ENCODE measurements at regions not wholly inside any gene's neighbourhood (a gene's known extent, or its start where the extent isn't known, plus 50 kb on each side); places are given as distances from the start of the nearest gene placed in this dataset.

GRCh38 chr5:167104351-167104750 lies 1187.1 kb upstream of the WWC1 start:
- no peak overlapping the region for H3K9ac ChIP-seq (ENCODE audit: low read depth in 1 of 2, low read length in 2 of 2)
- H3K9me3 ChIP-seq (ENCODE audit: control insufficient read depth in 4 of 4, low read length in 3 of 4), result no peaks in the 10 kb centered on the region
- TF ChIP-seq TAF1 (conservative IDR thresholded peaks at IDR 0.05) (no peak), RXRA (IDR thresholded peaks at IDR 0.05) (no peak), MAX (IDR thresholded peaks at IDR 0.05) (no peak), GABPA (IDR thresholded peaks at IDR 0.05 in 1 of 2, conservative IDR thresholded peaks at IDR 0.05 in 1 of 2) (no peak), HNF4G (IDR thresholded peaks at IDR 0.05) (no peak), FOXA2 (IDR thresholded peaks at IDR 0.05) (no peak), RAD21 (IDR thresholded peaks at IDR 0.05) (no peak), SP1 (IDR thresholded peaks at IDR 0.05) (no peak), YY1 (IDR thresholded peaks at IDR 0.05) (no peak), JUND (IDR thresholded peaks at IDR 0.05) (no peak)
- no peak overlapping the region for H3K27ac ChIP-seq (ENCODE audit: low read depth in 1 of 2, low read length in 2 of 2)
- H3K4me1 ChIP-seq (ENCODE audit: control insufficient read depth in 4 of 4, insufficient read depth in 4 of 4, low read length in 3 of 4), result no peaks in the 10 kb centered on the region
- H3K36me3 ChIP-seq (ENCODE audit: control insufficient read depth in 4 of 4, insufficient read depth in 3 of 4, low read depth in 1 of 4, low read length in 3 of 4), result no peaks in the 10 kb centered on the region
- H3K4me3 ChIP-seq (ENCODE audit: low read depth in 1 of 3, low read length in 3 of 3), result no peak overlapping the region
- H3K27me3 ChIP-seq (ENCODE audit: control insufficient read depth in 4 of 4, insufficient read depth in 4 of 4, low read length in 3 of 4), result no peaks in the 10 kb centered on the region
- 90% methylated on average over 4 of the region's 4 CpGs for WGBS
- no peak for DNase-seq (ENCODE audit: low spot score)

GRCh38 chr5:167105941-167106340 lies 1185.5 kb upstream of the WWC1 start:
- Histone ChIP-seq H3K9ac (ENCODE audit: low read depth in 1 of 2, low read length in 2 of 2) (no peak overlapping the region), H3K4me1 (ENCODE audit: control insufficient read depth in 4 of 4, insufficient read depth in 4 of 4, low read length in 3 of 4) (no peaks in the 10 kb centered on the region), H3K27me3 (ENCODE audit: control insufficient read depth in 4 of 4, insufficient read depth in 4 of 4, low read length in 3 of 4) (no peaks in the 10 kb centered on the region), H3K9me3 (ENCODE audit: control insufficient read depth in 4 of 4, low read length in 3 of 4) (no peaks in the 10 kb centered on the region), H3K27ac (ENCODE audit: low read depth in 1 of 2, low read length in 2 of 2) (no peak overlapping the region), H3K4me3 (ENCODE audit: low read depth in 1 of 3, low read length in 3 of 3) (no peak overlapping the region), H3K36me3 (ENCODE audit: control insufficient read depth in 4 of 4, insufficient read depth in 3 of 4, low read depth in 1 of 4, low read length in 3 of 4) (no peaks in the 10 kb centered on the region)
- no peak for TF ChIP-seq ATF3 (IDR thresholded peaks at IDR 0.05)
- no peak for TF ChIP-seq JUND (IDR thresholded peaks at IDR 0.05)
- no peak for TF ChIP-seq ZBTB33 (IDR thresholded peaks at IDR 0.05)
- no peak for TF ChIP-seq HNF4A (conservative IDR thresholded peaks at IDR 0.05)
- TF ChIP-seq REST (IDR thresholded peaks at IDR 0.05), result no peak
- no peak for TF ChIP-seq CTCF (IDR thresholded peaks at IDR 0.05; ENCODE audit: low read depth, low read length, missing input control)
- no peak for TF ChIP-seq SP1 (IDR thresholded peaks at IDR 0.05)
- no peak for TF ChIP-seq FOXA2 (IDR thresholded peaks at IDR 0.05)
- TF ChIP-seq HNF4G (IDR thresholded peaks at IDR 0.05), result no peak
- TF ChIP-seq YY1 (IDR thresholded peaks at IDR 0.05), result no peak
- TF ChIP-seq RXRA (IDR thresholded peaks at IDR 0.05), result no peak
- no peak for TF ChIP-seq MAX (IDR thresholded peaks at IDR 0.05)
- TF ChIP-seq RAD21 (IDR thresholded peaks at IDR 0.05), result no peak
- TF ChIP-seq TAF1 (conservative IDR thresholded peaks at IDR 0.05), result no peak
- no peak for TF ChIP-seq GABPA (IDR thresholded peaks at IDR 0.05 in 1 of 2, conservative IDR thresholded peaks at IDR 0.05 in 1 of 2)
- TF ChIP-seq EGR1 (IDR thresholded peaks at IDR 0.05; ENCODE audit: low read depth in 2 of 2), result no peak
- TF ChIP-seq NR2F2 (IDR thresholded peaks at IDR 0.05), result no peak
- TF ChIP-seq FOXA1 (IDR thresholded peaks at IDR 0.05), result no peak
- DNase-seq (ENCODE audit: low spot score), result no peak
- 71% methylated on average over 2 of the region's 2 CpGs for WGBS

Data from liver (tissue), 8 donors.